ENCODE measurements at regions not wholly inside any gene's neighbourhood (a gene's known extent, or its start where the extent isn't known, plus 50 kb on each side); places are given as distances from the start of the nearest gene placed in this dataset.

DNA sequence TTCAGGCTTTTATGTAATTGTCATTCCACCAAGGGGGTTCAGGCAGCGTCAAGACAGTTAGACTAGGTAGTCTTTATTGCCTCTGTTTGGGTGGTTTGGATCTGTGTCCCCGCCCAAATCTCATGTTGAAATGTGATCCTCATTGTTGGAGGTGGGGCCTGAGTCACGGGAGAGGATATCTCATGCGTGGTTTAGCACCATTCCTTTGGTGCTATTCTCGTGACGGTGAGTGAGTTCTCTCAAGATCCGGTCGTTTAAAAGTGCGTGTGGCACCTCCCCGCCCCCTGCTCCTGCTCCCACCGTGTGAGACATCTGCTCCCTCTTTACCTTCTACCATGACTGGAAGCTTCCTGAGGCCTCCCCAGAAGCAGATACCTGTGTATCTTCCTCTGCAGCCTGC, 51.3 kb upstream of the FOXC1 start:
- TF ChIP-seq, protein P1, sequence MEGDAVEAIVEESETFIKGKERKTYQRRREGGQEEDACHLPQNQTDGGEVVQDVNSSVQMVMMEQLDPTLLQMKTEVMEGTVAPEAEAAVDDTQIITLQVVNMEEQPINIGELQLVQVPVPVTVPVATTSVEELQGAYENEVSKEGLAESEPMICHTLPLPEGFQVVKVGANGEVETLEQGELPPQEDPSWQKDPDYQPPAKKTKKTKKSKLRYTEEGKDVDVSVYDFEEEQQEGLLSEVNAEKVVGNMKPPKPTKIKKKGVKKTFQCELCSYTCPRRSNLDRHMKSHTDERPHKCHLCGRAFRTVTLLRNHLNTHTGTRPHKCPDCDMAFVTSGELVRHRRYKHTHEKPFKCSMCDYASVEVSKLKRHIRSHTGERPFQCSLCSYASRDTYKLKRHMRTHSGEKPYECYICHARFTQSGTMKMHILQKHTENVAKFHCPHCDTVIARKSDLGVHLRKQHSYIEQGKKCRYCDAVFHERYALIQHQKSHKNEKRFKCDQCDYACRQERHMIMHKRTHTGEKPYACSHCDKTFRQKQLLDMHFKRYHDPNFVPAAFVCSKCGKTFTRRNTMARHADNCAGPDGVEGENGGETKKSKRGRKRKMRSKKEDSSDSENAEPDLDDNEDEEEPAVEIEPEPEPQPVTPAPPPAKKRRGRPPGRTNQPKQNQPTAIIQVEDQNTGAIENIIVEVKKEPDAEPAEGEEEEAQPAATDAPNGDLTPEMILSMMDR (IDR thresholded peaks at IDR 0.05): no peak
- no peak for TF ChIP-seq POLR2A (IDR thresholded peaks at IDR 0.05)

All from testis (tissue), 2 donors.